GM18526 (cell line): ENCODE measurements at regions not wholly inside any gene's neighbourhood (a gene's known extent, or its start where the extent isn't known, plus 50 kb on each side); places are given as distances from the start of the nearest gene placed in this dataset.

Source experiments
- POLR2A ChIP-seq: IDR thresholded peaks from 3 replicates; pipeline ENCODE4 v1.6.1; 2011; ENCODE audit not compliant: insufficient read length; ENCODE audit errors: extremely low read depth

DNA sequence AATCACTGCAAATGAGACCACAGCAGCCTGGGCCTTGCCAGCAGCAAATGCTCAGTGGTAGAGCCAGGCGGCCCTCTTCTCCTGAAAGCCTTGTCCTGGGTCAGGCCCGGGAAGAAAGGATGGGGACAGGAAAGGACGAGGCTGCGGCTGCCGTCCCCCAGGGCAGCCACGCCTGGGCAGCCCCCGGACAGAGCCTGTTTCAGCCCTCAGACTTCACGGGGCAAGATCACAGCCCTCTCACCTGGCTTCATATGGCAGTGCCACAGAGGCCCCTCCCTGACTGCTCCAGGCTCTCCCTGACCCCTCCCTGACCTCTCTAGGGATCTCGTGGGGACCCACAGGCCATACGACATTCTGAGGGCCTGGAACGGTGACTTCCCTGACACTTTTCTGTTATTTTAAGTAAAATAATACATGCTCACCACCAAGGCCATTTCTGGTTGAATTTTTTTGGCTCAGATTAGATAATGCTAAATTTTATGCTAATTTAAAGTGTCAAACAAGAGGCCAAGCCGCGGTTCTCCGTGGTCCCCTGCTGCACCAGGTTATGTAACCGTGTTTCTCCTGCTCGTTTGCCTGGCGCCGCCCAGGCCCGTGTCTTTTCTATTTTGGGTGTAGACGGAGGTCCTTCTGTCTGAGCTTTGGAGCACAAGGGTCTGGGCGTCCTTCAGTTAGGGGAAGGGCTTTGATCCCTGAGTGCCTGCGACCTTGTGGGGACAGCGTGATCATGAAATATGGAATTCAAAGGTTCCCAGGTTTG, 59.9 kb upstream of the BHLHE23 start:
- no peak for TF ChIP-seq POLR2A

- no peak for TF ChIP-seq POLR2A
Measured at GRCh38 chr20:63065911-63066310, 59.1 kb upstream of the BHLHE23 start.

GRCh38 chr20:63064745-63065711, 58.3 kb upstream of the BHLHE23 start:
- no peak for TF ChIP-seq POLR2A

DNA sequence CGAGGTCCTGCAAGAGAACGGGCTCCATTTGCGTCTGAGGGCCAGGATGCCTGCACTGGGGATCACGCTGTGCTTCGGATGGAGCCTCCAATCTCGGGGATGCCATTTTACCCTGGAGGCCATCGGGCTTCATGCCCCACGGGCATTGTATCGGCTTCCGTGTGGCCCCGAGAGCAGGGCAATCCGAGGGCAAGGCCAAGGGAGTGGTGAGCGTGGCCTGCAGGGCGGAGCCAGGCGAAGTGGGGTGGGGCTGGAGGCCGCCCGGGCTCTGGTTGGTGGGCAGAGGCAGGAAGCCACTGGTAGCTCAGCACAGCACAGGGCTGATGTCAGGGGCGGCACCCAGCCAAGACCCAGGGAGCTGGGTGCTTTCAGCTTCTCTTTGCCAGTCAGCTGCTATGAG, 57.5 kb upstream of the BHLHE23 start:
- no peak for TF ChIP-seq POLR2A

DNA sequence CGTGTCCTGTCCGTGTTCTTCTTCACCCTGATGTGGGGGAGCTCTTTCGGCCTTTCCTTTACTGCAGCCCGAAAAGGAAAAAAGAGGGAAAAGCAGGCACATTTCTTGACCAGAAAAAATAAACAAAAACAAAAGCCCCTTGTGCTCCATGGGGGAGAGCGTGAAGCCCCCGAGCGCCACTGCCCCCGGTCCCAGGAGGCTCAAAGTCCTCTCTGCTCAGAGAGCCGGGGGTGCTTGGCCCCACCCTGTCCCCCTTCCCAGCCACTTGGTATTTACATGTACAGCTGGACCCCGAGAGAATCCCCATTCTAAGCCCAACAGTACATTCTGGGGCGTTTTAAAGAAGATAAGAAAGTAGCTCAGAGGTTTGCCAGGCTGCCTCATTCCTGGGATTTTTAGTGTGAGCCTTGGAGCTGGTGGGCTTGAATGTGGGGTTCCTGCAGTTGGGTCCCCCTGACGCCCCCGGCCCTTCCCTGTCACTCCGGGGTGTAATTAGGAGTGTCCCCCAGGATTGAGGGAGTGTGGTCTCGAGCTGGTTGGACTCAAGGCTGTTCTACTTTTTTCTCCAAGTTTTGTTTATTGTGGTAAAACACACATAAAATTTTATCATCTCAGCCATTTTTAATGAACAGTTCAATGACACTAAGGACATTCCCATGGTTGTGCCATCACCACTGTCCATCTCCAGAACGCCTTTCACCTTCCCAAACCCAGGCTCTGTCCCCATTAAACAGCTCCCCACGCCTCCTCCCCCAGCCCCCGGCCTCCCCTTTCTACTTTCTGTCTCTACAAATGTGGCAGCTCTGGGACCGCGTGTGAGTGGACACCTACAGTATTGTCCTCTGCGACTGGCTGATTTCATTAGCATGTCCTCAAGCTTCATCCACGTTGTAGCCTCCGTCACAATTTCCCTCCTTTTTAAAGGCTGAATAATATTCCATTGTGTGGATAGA, 55.7 kb upstream of the BHLHE23 start:
- no peak for TF ChIP-seq POLR2A

- no peak for TF ChIP-seq POLR2A
Measured at GRCh38 chr20:63061771-63062100, 55.0 kb upstream of the BHLHE23 start.

GRCh38 chr20:63061051-63061770, 54.4 kb upstream of the BHLHE23 start:
- TF ChIP-seq POLR2A = no peak

- no peak for TF ChIP-seq POLR2A
Measured at GRCh38 chr20:63060057-63060991, 53.6 kb upstream of the BHLHE23 start.

GRCh38 chr20:63059684-63060056, 52.9 kb upstream of the BHLHE23 start:
- TF ChIP-seq POLR2A = no peak

DNA sequence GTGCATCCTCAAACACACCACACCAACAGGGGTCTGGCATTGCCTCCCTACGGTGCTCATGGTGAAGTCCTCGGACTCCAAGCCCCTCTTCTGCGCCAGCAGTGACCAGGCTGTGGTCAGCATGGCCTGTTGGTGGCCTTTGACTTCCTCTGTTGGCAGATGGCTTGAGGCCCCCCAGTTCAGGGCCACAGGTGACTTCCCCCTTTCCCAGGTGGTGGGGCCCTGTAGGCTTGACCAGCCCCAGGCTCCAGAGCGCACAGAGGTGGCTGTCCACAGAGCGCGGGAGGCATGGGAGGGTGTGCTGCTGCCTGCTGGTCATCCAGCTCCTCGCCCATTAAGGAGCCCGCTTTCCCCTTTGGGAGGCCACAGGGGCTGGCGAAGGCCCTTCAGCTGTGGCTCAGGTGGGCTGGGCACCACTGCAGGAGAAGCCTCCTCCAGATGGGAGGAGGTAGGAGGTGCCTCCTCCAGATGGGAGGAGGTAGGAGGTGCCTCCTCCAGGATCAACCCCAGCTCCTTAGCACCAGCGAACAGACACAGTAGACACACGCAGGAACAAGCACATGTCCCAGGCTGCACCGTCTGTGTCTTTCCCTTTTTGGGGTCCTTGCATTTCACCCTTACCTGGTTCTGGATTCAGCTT, 52.1 kb upstream of the BHLHE23 start:
- no peak for TF ChIP-seq POLR2A

GRCh38 chr20:63057171-63058117, 50.7 kb upstream of the BHLHE23 start:
- no peak for TF ChIP-seq POLR2A
